GM21447 (cell line): ENCODE measurements at regions not wholly inside any gene's neighbourhood (a gene's known extent, or its start where the extent isn't known, plus 50 kb on each side); places are given as distances from the start of the nearest gene placed in this dataset.

Experiments
- ATAC-seq: cut with Tn5 transposase; IDR thresholded peaks from one replicate; pipeline ENCODE4 v1.9.1; 2021; ENCODE audit not compliant: unreplicated experiment

GRCh38 chr7:113715981-113716856 is 202.6 kb downstream of the PPP1R3A start:
- ATAC-seq: no peak

- no peak for ATAC-seq
Measured at GRCh38 chr7:113715262-113715661, 203.5 kb downstream of the PPP1R3A start.

- peak; percentile 100 for ATAC-seq
Measured at GRCh38 chr7:113710310-113711096, 208.3 kb downstream of the PPP1R3A start.

- no peak for ATAC-seq
Measured at GRCh38 chr7:113705439-113705838, 213.4 kb downstream of the PPP1R3A start.

- no peak for ATAC-seq
Measured at GRCh38 chr7:113698556-113699220, 220.1 kb downstream of the PPP1R3A start.

- no peak for ATAC-seq
Measured at GRCh38 chr7:113694149-113694548, 224.7 kb downstream of the PPP1R3A start.

- no peak for ATAC-seq
Measured at GRCh38 chr7:113684165-113684564, 234.6 kb downstream of the PPP1R3A start.

GRCh38 chr7:113677811-113678210 is 241.0 kb downstream of the PPP1R3A start:
- no peak for ATAC-seq

GRCh38 chr7:113664867-113665266 is 253.9 kb downstream of the PPP1R3A start:
- no peak for ATAC-seq

GRCh38 chr7:113659416-113659815 is 259.4 kb downstream of the PPP1R3A start:
- ATAC-seq: no peak

- ATAC-seq: peak; percentile 98
Measured at GRCh38 chr7:113657603-113658002, 261.2 kb downstream of the PPP1R3A start.

- ATAC-seq: no peak
Measured at GRCh38 chr7:113652501-113652900, 266.3 kb downstream of the PPP1R3A start.

GRCh38 chr7:113649556-113649955 is 269.3 kb downstream of the PPP1R3A start:
- ATAC-seq: no peak

GRCh38 chr7:113639221-113639620 is 279.6 kb downstream of the PPP1R3A start:
- no peak for ATAC-seq

- no peak for ATAC-seq
Measured at GRCh38 chr7:113636727-113637421, 281.9 kb downstream of the PPP1R3A start.

- no peak for ATAC-seq
Measured at GRCh38 chr7:113635492-113635891, 283.3 kb downstream of the PPP1R3A start.

- no peak for ATAC-seq
Measured at GRCh38 chr7:113633073-113633472, 285.7 kb downstream of the PPP1R3A start.

GRCh38 chr7:113628948-113629847 is 289.6 kb downstream of the PPP1R3A start:
- ATAC-seq: no peak

GRCh38 chr7:113625494-113626102 is 293.2 kb downstream of the PPP1R3A start:
- no peak for ATAC-seq
